ENCODE measurements at regions not wholly inside any gene's neighbourhood (a gene's known extent, or its start where the extent isn't known, plus 50 kb on each side); places are given as distances from the start of the nearest gene placed in this dataset.

- Mint-ChIP-seq H3K4me1 (ENCODE audit: low read depth) (peaks cover 11% of the 10 kb centered on the region), H3K9me3 (ENCODE audit: low read depth) (no peaks in the 10 kb centered on the region), H3K36me3 (ENCODE audit: insufficient read depth) (no peaks in the 10 kb centered on the region), H3K27ac (no peak overlapping the region), H3K27me3 (no peaks in the 10 kb centered on the region), H3K4me3 (ENCODE audit: low read depth) (no peak overlapping the region)
- DNase-seq (ENCODE audit: low spot score, unreplicated experiment) = no peak
- no peak for TF ChIP-seq CTCF (IDR thresholded peaks at IDR 0.05; ENCODE audit: unreplicated experiment)
These were observed 123.6 kb upstream of the MTNR1B start for GRCh38 chr11:92845805-92846204.

GRCh38 chr11:92846491-92847125 lies 122.8 kb upstream of the MTNR1B start:
- H3K36me3 Mint-ChIP-seq (ENCODE audit: insufficient read depth) = no peaks in the 10 kb centered on the region
- H3K9me3 Mint-ChIP-seq (ENCODE audit: low read depth) = no peaks in the 10 kb centered on the region
- H3K4me1 Mint-ChIP-seq (ENCODE audit: low read depth) = peaks cover 11% of the 10 kb centered on the region
- no peaks in the 10 kb centered on the region for H3K27me3 Mint-ChIP-seq
- no peak for DNase-seq (ENCODE audit: low spot score, unreplicated experiment)
- no peak overlapping the region for H3K4me3 Mint-ChIP-seq (ENCODE audit: low read depth)
- TF ChIP-seq CTCF (IDR thresholded peaks at IDR 0.05; ENCODE audit: unreplicated experiment) = no peak
- H3K27ac Mint-ChIP-seq = no peak overlapping the region

GRCh38 chr11:92848578-92848977 lies 120.9 kb upstream of the MTNR1B start:
- no peak for TF ChIP-seq CTCF (IDR thresholded peaks at IDR 0.05; ENCODE audit: unreplicated experiment)
- Mint-ChIP-seq H3K27ac (no peak overlapping the region), H3K4me1 (ENCODE audit: low read depth) (peaks cover 9% of the 10 kb centered on the region), H3K36me3 (ENCODE audit: insufficient read depth) (no peaks in the 10 kb centered on the region), H3K9me3 (ENCODE audit: low read depth) (no peaks in the 10 kb centered on the region), H3K4me3 (ENCODE audit: low read depth) (no peak overlapping the region), H3K27me3 (no peaks in the 10 kb centered on the region)
- DNase-seq (ENCODE audit: low spot score, unreplicated experiment) = no peak

DNA sequence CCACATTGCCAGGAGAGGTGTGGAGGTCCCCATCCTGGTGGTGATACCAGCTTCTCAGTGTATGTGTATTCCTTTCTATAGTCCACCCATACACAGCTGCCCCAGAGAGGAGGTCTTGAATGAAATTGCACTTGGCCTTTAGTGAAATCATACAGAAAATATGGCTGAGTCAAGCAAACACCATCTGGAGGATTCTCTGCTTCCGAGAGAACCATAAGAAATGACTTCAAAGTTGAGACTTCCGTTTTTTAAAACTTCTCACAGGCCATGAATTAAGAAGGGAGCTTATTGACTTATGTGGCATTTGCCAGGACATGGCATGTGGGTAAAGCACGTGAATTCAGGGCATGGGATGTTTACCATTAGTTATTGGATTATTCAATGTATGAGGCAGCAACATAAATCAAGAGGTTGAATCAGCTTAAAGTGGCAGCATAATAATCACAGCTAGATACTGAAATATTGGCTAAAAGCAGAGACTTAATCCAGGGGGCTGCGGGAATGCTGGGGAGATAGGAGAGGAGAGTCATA lies 119.1 kb upstream of the MTNR1B start:
- H3K4me1 Mint-ChIP-seq (ENCODE audit: low read depth) = peaks cover 3% of the 10 kb centered on the region
- no peaks in the 10 kb centered on the region for H3K9me3 Mint-ChIP-seq (ENCODE audit: low read depth)
- TF ChIP-seq CTCF (IDR thresholded peaks at IDR 0.05; ENCODE audit: unreplicated experiment) = no peak
- no peak overlapping the region for H3K4me3 Mint-ChIP-seq (ENCODE audit: low read depth)
- no peaks in the 10 kb centered on the region for H3K36me3 Mint-ChIP-seq (ENCODE audit: insufficient read depth)
- H3K27me3 Mint-ChIP-seq = no peaks in the 10 kb centered on the region
- H3K27ac Mint-ChIP-seq = no peak overlapping the region
- no peak for DNase-seq (ENCODE audit: low spot score, unreplicated experiment)

DNA sequence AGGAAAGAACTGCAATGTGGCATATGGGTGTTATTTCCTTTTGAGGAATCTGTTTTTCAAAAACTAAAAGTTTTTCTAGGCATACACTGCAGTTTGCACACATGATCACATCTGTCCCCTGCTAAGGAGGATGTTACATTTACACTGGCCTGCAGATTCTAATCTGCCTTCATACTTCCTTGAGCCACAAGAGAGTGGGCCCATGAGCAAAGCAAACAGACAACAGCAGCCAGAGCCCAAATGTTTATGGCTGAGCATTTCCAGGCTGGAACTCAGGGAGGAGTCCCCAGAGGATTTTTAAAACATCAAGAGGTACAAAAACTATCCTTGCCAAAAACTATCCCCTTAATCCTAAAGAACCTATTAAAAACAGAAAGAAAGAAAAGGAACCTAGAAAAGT lies 117.2 kb upstream of the MTNR1B start:
- no peak overlapping the region for H3K4me3 Mint-ChIP-seq (ENCODE audit: low read depth)
- no peak for TF ChIP-seq CTCF (IDR thresholded peaks at IDR 0.05; ENCODE audit: unreplicated experiment)
- no peaks in the 10 kb centered on the region for H3K9me3 Mint-ChIP-seq (ENCODE audit: low read depth)
- DNase-seq (ENCODE audit: low spot score, unreplicated experiment) = no peak
- H3K27me3 Mint-ChIP-seq = no peaks in the 10 kb centered on the region
- H3K36me3 Mint-ChIP-seq (ENCODE audit: insufficient read depth) = no peaks in the 10 kb centered on the region
- H3K27ac Mint-ChIP-seq = no peak overlapping the region
- H3K4me1 Mint-ChIP-seq (ENCODE audit: low read depth) = peaks cover 1% of the 10 kb centered on the region

Measured in progenitor cell of endocrine pancreas (in vitro differentiated cells).